ENCODE measurements at regions not wholly inside any gene's neighbourhood (a gene's known extent, or its start where the extent isn't known, plus 50 kb on each side); places are given as distances from the start of the nearest gene placed in this dataset.

DNA sequence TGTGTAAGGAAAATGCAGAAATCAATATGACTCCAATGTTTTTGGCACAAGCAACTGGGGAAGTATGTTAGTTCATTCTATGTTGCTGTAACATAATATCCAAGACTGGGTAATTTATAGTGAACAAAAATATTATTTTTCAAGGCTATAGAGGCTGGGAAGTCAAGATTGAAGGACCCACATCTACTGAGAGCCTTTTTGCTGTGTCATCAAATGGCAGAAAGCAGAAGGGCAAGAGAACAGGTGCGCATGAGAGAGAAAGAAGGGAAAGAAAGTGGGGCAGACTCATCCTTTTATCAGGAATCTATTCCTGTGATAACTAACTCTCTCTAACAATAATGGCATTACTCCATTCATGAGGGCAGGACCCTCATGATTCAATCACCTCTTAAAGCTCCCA, 237.2 kb downstream of the FAT4 start:
- TF ChIP-seq, protein P1, sequence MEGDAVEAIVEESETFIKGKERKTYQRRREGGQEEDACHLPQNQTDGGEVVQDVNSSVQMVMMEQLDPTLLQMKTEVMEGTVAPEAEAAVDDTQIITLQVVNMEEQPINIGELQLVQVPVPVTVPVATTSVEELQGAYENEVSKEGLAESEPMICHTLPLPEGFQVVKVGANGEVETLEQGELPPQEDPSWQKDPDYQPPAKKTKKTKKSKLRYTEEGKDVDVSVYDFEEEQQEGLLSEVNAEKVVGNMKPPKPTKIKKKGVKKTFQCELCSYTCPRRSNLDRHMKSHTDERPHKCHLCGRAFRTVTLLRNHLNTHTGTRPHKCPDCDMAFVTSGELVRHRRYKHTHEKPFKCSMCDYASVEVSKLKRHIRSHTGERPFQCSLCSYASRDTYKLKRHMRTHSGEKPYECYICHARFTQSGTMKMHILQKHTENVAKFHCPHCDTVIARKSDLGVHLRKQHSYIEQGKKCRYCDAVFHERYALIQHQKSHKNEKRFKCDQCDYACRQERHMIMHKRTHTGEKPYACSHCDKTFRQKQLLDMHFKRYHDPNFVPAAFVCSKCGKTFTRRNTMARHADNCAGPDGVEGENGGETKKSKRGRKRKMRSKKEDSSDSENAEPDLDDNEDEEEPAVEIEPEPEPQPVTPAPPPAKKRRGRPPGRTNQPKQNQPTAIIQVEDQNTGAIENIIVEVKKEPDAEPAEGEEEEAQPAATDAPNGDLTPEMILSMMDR (IDR thresholded peaks at IDR 0.05; ENCODE audit: low read depth, low read length, missing input control) = no peak
- TF ChIP-seq, protein P2, sequence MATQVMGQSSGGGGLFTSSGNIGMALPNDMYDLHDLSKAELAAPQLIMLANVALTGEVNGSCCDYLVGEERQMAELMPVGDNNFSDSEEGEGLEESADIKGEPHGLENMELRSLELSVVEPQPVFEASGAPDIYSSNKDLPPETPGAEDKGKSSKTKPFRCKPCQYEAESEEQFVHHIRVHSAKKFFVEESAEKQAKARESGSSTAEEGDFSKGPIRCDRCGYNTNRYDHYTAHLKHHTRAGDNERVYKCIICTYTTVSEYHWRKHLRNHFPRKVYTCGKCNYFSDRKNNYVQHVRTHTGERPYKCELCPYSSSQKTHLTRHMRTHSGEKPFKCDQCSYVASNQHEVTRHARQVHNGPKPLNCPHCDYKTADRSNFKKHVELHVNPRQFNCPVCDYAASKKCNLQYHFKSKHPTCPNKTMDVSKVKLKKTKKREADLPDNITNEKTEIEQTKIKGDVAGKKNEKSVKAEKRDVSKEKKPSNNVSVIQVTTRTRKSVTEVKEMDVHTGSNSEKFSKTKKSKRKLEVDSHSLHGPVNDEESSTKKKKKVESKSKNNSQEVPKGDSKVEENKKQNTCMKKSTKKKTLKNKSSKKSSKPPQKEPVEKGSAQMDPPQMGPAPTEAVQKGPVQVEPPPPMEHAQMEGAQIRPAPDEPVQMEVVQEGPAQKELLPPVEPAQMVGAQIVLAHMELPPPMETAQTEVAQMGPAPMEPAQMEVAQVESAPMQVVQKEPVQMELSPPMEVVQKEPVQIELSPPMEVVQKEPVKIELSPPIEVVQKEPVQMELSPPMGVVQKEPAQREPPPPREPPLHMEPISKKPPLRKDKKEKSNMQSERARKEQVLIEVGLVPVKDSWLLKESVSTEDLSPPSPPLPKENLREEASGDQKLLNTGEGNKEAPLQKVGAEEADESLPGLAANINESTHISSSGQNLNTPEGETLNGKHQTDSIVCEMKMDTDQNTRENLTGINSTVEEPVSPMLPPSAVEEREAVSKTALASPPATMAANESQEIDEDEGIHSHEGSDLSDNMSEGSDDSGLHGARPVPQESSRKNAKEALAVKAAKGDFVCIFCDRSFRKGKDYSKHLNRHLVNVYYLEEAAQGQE (IDR thresholded peaks at IDR 0.05) = no peak
- TF ChIP-seq RAD21 (IDR thresholded peaks at IDR 0.05) (no peak), TAF1 (conservative IDR thresholded peaks at IDR 0.05) (no peak)
